Activated naive CD4-positive, alpha-beta T cell treated with anti-CD3 and anti-CD28 coated beads for 36 hours (primary cell): ENCODE measurements at regions not wholly inside any gene's neighbourhood (a gene's known extent, or its start where the extent isn't known, plus 50 kb on each side); places are given as distances from the start of the nearest gene placed in this dataset.
"Not testable (repeated sequence)": the region's sequence is repeated elsewhere in the genome, so short reads cannot be mapped to it uniquely, and the experiment has no call there.

ENCODE experiments used
- CTCF ChIA-PET: fragments of 350-600 bp; sonication (Branson Sonifier 250); formaldehyde crosslinking; loops from one replicate; lab custom pipeline; 2021; ENCODE audit warnings: antibody characterized with exemption; lab: Charles Lee
- DNase-seq: peaks from one replicate; pipeline ENCODE4 v3.0.0-alpha.2; 2020
- H3K27ac Mint-ChIP-seq: one replicate; pipeline ENCODE4 v1.8.0; 2021; ENCODE audit warnings: mild to moderate bottlenecking, mixed read lengths
- H3K27me3 Mint-ChIP-seq: one replicate; pipeline ENCODE4 v1.8.0; 2021; ENCODE audit warnings: low read depth, mixed read lengths
- H3K36me3 Mint-ChIP-seq: one replicate; pipeline ENCODE4 v1.8.0; 2021; ENCODE audit warnings: low read depth, mixed read lengths
- H3K4me1 Mint-ChIP-seq: one replicate; pipeline ENCODE4 v1.8.0; 2021; ENCODE audit warnings: low read depth, mixed read lengths
- H3K4me3 Mint-ChIP-seq: one replicate; pipeline ENCODE4 v1.8.0; 2021; ENCODE audit warnings: mild to moderate bottlenecking, moderate library complexity, mixed read lengths
- H3K9me3 Mint-ChIP-seq: one replicate; pipeline ENCODE4 v1.8.0; 2021; ENCODE audit warnings: mixed read lengths
- intact Hi-C: fragments of 100-400 bp; cut with micrococcal nuclease; formaldehyde crosslinking; loops from one replicate; pipeline ENCODE4 v1.15.1; 2023

DNA sequence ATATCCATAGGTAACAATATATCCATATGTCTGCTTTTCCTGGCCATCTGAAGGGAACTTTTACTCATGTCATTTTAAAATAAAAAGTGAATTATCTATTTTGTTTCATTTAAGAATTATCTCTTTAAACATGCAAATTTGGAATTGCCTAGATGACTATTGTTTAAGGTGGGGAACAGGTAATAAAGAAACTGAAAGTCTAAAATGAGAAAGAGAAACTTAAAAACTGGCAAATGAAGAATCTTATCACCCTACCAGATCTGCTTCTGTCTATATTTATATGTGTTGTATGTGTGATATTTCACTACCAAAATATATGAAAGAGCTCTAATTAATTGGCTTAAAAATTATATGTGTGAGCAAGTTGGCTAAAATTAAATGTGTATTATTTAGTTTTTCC, 243.2 kb upstream of the KCNH7 start:
- no peaks in the 10 kb centered on the region for H3K27me3 Mint-ChIP-seq
- intact Hi-C loops, result no loop called here

DNA sequence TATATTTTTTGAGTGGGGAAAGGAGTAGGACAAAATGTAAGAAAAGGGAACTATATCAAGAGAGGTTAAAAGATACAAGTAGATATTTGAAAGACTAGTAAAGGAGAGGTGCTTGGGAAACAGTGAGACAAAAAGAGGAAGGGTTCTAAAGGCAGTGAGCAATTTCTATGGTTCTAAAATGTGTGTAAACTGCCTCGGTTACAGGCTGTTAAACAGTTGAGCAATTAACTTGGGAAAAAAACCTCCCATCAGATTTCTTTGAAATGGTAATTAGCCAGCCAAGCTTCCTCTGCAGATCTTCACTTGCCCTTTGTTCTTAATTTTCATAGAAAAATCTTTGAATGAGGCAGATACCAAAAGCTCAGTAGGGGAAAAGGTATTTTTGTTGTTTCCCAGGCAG, 238.7 kb upstream of the KCNH7 start:
- Mint-ChIP-seq H3K27me3 (no peaks in the 10 kb centered on the region), H3K27ac (no peak overlapping the region), H3K4me3 (no peak overlapping the region), H3K4me1 (no peaks in the 10 kb centered on the region), H3K9me3 (peaks cover 4% of the 10 kb centered on the region), H3K36me3 (no peaks in the 10 kb centered on the region)
- CTCF ChIA-PET, result no interaction called here
- intact Hi-C loops, result no loop called here
- DNase-seq, result no peak

More for the DNA sequence above, 243.2 kb upstream of the KCNH7 start:
- Mint-ChIP-seq H3K4me1 (no peaks in the 10 kb centered on the region), H3K27ac (no peak overlapping the region), H3K4me3 (no peak overlapping the region), H3K36me3 (no peaks in the 10 kb centered on the region), H3K9me3 (peaks cover 13% of the 10 kb centered on the region)
- CTCF ChIA-PET, result no interaction called here
- DNase-seq, result no peak

DNA sequence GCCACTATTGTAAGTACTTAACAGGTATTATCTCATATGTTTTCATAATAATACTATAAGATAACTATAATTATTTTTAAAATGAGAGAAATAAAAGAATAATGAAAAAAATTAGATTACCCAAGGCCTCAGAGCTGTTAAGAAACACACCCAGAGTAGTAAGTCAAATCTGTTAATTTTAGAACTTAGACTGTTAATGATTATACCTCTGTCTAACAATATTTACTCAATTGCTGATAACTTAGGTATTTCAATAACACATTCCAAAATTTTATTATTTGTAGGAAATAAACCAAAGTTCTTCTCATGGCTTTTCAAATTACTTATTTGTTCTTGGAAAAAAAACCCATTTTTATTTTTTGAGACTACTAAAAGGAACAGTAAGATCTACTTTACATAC, 227.5 kb upstream of the KCNH7 start:
- peaks cover 1% of the 10 kb centered on the region for H3K9me3 Mint-ChIP-seq
- CTCF ChIA-PET, result no interaction called here
- H3K4me3 Mint-ChIP-seq, result no peak overlapping the region
- H3K4me1 Mint-ChIP-seq, result no peaks in the 10 kb centered on the region
- intact Hi-C loops, result no loop called here
- H3K27me3 Mint-ChIP-seq, result no peaks in the 10 kb centered on the region
- DNase-seq, result no peak
- H3K27ac Mint-ChIP-seq, result no peak overlapping the region
- H3K36me3 Mint-ChIP-seq, result no peaks in the 10 kb centered on the region

DNA sequence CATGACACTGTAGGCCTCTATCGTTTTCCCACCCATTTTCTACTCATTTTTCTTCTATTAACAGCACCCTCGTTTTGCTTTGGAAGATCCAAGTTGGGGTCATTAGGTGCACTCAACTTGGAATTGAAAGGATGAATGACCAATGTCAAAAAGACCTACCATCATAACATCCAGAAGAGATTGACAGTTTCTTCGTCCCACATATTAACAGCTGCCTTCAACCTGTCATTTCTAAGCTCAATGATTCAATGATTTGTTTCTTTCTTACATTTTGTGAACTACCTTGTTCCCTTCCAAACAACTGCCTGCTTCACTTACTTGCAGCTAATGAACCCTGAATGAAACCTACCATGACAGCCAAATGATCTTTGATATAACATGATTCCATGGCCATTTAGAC, 224.0 kb upstream of the KCNH7 start:
- no peaks in the 10 kb centered on the region for H3K27me3 Mint-ChIP-seq
- no peak for DNase-seq
- no peaks in the 10 kb centered on the region for H3K36me3 Mint-ChIP-seq
- intact Hi-C loops, result no loop called here
- peaks cover 2% of the 10 kb centered on the region for H3K9me3 Mint-ChIP-seq
- no peaks in the 10 kb centered on the region for H3K4me1 Mint-ChIP-seq
- H3K4me3 Mint-ChIP-seq, result no peak overlapping the region
- CTCF ChIA-PET, result interaction anchor here (0.7 kb wide), 1 partner anchor 11 kb away, joined by 3 read pairs; no protein-coding TSS in a partner anchor
- H3K27ac Mint-ChIP-seq, result no peak overlapping the region

DNA sequence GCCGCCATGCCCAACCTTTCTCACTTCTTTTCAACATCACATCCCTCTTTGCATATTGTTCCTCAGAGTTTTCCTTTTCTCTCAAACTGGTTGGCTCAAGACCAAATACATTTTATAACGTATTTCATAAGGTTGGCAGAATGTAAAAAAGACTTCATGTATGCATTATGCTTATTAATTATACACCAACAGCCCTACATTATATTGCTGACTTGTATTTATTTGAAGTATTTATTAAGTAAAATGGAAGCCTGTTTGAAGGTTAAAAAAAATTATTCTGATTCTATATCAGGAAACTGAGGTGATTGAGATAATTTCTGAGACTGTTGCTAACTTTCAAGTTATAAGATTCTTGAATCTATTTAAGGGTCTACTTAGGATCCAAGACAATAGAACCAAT, 208.0 kb upstream of the KCNH7 start:
- Mint-ChIP-seq H3K4me3 (no peak overlapping the region), H3K27me3 (no peaks in the 10 kb centered on the region), H3K9me3 (peaks cover 2% of the 10 kb centered on the region), H3K36me3 (no peaks in the 10 kb centered on the region), H3K27ac (no peak overlapping the region), H3K4me1 (no peaks in the 10 kb centered on the region)
- intact Hi-C loops, result no loop called here
- CTCF ChIA-PET, result interaction anchor here (0.6 kb wide), 1 partner anchor 770 kb away, joined by 5 read pairs; no protein-coding TSS in a partner anchor
- no peak for DNase-seq

DNA sequence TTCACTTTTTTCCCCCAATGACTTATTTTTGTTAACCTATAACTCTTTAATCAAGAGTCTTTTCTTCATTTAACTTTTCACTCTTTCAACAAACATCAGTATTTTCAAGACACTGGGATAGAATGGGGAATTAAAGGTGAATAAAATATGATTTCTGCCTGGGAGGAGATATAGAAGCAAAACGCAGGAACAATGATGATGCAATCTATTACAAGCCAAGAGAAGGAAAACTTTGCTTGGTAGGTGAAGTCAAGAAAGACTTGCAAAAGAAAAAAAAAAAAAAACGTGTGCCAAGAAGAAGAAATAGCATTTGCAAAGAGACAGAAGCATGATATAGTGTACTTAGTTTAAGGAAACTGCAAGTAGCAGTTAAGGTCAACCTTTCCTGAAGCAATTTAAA, 207.3 kb upstream of the KCNH7 start:
- no peak for DNase-seq
- Mint-ChIP-seq H3K27ac (no peak overlapping the region), H3K4me1 (no peaks in the 10 kb centered on the region), H3K36me3 (no peaks in the 10 kb centered on the region), H3K9me3 (peaks cover 2% of the 10 kb centered on the region), H3K4me3 (no peak overlapping the region), H3K27me3 (no peaks in the 10 kb centered on the region)
- CTCF ChIA-PET, result interaction anchor here (0.6 kb wide), 1 partner anchor 769 kb away, joined by 5 read pairs; no protein-coding TSS in a partner anchor
- intact Hi-C loops, result no loop called here

DNA sequence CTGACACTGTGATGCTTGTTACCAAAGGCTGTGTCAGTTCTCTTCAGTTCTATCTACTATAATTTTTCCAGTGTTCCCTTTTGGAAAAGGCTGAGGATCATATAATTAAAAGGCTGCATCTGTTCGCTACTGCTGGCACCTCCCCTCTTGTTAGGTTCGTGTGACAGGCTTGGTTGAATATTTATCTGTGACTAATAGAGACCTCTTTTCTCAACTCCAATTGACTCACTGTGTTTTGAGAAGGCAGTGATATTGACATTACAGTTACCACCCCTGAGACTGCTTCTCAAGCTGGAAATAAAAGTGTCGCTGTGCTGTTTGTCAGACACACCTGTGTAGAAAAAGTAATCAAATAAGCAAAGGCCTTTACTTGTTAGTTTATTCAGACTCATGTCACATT, 205.5 kb upstream of the KCNH7 start:
- no peak overlapping the region for H3K27ac Mint-ChIP-seq
- CTCF ChIA-PET, result no interaction called here
- H3K4me1 Mint-ChIP-seq, result no peaks in the 10 kb centered on the region
- H3K9me3 Mint-ChIP-seq, result peaks cover under 1% of the 10 kb centered on the region
- intact Hi-C loops, result no loop called here
- no peaks in the 10 kb centered on the region for H3K27me3 Mint-ChIP-seq
- no peaks in the 10 kb centered on the region for H3K36me3 Mint-ChIP-seq
- no peak for DNase-seq
- no peak overlapping the region for H3K4me3 Mint-ChIP-seq

DNA sequence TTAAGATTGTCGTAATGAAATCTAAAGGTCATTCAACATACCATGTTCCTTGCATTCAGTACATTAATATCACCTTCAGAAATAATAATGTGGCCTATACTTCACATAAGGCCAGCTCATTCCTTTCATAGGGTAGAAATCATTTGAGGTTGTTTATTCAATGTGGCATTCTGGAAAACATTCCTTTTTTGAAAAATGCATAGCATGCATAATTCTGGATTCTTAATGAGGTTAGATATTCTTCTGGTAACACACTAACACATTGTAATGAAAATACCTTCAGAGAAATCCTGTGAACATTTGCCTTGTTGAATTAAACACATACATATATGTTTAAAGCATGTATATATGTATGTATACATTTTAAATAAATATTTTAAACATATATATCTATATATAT, 204.6 kb upstream of the KCNH7 start:
- H3K9me3 Mint-ChIP-seq, result no peaks in the 10 kb centered on the region
- no peaks in the 10 kb centered on the region for H3K27me3 Mint-ChIP-seq
- no peaks in the 10 kb centered on the region for H3K4me1 Mint-ChIP-seq
- H3K36me3 Mint-ChIP-seq, result no peaks in the 10 kb centered on the region
- H3K27ac Mint-ChIP-seq, result no peak overlapping the region
- intact Hi-C loops, result no loop called here
- CTCF ChIA-PET, result no interaction called here
- no peak for DNase-seq
- no peak overlapping the region for H3K4me3 Mint-ChIP-seq

DNA sequence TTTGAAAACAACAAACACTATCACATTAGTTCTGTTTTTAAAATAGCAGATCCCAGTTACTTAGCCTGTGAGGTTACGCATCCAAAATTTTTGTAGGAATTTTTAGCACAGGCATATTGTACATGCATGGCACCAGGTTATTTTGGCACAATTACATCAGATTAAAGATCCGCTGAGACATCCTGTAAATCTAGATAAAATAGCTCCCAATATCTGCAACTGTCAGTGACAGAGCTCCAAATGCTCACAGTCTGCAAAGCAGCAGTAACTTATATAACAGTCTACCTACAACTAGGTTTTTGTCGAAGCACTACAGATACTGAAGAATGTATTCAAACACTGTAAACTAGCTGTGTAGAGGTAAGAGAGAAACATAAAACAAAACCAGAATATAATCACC, 200.7 kb upstream of the KCNH7 start:
- Mint-ChIP-seq H3K27me3 (no peaks in the 10 kb centered on the region), H3K36me3 (no peaks in the 10 kb centered on the region), H3K9me3 (peaks cover 4% of the 10 kb centered on the region), H3K4me3 (no peak overlapping the region), H3K27ac (no peak overlapping the region), H3K4me1 (no peaks in the 10 kb centered on the region)
- no peak for DNase-seq
- intact Hi-C loops, result no loop called here
- CTCF ChIA-PET, result no interaction called here

DNA sequence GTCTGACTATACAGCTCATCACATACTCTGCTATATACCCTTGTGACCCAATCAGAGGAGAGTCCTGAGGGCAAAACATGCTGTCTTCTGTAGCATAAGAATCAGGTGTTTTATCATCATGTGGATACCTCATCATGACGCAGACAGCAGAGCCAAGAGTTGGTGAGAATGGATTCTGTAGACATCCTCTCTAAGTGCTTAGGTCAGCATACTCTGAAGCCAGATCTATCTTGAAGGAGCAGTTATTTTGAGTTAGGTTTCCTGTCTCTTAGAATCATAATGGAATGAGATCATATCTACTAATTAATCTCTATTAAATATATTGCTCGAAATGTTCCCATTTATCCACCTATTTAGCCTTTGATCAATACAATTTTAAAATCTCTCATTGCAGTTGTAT, 190.2 kb upstream of the KCNH7 start:
- no peaks in the 10 kb centered on the region for H3K36me3 Mint-ChIP-seq
- no peaks in the 10 kb centered on the region for H3K27me3 Mint-ChIP-seq

DNA sequence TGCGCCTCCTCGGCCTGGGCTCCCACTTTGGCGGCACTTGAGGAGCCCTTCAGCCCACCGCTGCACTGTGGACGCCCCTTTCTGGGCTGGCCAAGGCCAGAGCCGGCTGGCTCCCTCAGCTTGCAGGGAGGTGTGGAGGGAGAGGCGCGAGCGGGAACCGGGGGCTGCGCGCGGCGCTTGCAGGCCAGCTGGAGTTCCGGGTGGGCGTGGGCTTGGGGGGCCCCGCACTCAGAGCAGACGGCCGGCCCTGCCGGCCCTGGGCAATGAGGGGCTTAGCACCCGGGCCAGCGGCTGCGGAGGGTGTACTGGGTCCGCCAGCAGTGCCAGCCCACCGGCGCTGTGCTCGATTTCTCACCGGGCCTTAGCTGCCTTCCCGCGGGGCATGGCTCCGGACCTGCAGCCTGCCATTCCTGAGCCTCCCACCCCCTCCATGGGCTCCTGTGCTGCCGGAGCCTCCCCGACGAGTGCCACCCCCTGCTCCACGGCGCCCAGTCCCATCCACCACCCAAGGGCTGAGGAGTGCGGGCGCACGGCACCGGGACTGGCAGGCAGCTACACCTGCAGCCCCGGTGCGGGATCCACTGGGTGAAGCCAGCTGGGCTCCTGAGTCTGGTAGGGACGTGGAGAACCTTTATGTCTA, 187.7 kb upstream of the KCNH7 start:
- H3K27ac Mint-ChIP-seq, DNase-seq, intact Hi-C loops, CTCF ChIA-PET, H3K27me3 Mint-ChIP-seq, H3K4me3 Mint-ChIP-seq, H3K9me3 Mint-ChIP-seq, H3K36me3 Mint-ChIP-seq, H3K4me1 Mint-ChIP-seq: not testable (repeated sequence)

More for the DNA sequence above, 190.2 kb upstream of the KCNH7 start:
- Mint-ChIP-seq H3K4me1 (no peaks in the 10 kb centered on the region), H3K4me3 (no peak overlapping the region), H3K27ac (no peak overlapping the region), H3K9me3 (peaks cover 3% of the 10 kb centered on the region)
- intact Hi-C loops, result no loop called here
- no peak for DNase-seq
- CTCF ChIA-PET, result no interaction called here

DNA sequence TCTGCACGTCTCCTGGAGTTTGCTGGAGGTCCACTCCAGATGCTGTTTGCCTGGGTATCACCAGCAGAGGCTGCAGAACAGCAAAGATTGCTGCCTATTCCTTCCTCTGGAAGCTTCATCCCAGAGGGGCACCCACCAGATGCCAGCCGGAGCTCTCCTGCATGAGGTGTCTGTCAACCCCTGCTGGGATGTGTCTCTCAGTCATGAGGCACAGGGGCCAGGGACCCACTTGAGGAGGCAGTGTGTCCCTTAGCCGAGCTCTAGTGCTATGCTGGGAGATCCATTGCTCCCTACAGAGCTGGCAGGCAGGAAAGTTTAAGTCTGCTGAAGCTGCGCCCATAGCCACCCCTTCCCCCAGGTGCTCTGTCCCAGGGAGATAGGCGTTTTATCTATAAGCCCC, 178.3 kb upstream of the KCNH7 start:
- H3K9me3 Mint-ChIP-seq, result peaks cover 13% of the 10 kb centered on the region
- H3K4me1 Mint-ChIP-seq, CTCF ChIA-PET, intact Hi-C loops, H3K27ac Mint-ChIP-seq, DNase-seq, H3K27me3 Mint-ChIP-seq, H3K4me3 Mint-ChIP-seq, H3K36me3 Mint-ChIP-seq: not testable (repeated sequence)

DNA sequence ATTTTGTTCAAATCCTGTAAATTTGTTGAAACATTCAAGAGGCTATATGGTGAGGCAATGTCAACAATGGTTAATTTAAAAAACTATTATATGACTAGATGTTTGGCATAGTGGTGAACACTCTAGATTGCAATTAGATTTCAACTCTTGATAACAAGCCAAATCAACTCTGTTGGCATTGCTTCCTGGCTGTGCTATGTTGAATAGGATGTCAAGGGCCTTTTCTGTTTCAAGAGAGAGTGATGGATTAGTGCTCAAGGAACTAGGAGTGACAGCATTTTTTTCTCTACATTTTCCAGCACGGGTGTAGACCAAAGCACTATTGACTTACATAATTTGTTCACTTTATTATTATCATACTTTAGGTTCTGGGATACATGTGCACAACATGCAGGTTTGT, 172.4 kb upstream of the KCNH7 start:
- no peak overlapping the region for H3K4me3 Mint-ChIP-seq
- no peaks in the 10 kb centered on the region for H3K27me3 Mint-ChIP-seq
- H3K9me3 Mint-ChIP-seq, result peaks cover 11% of the 10 kb centered on the region
- no peak overlapping the region for H3K27ac Mint-ChIP-seq
- H3K4me1 Mint-ChIP-seq, result no peaks in the 10 kb centered on the region
- intact Hi-C loops, result no loop called here
- no peak for DNase-seq
- CTCF ChIA-PET, result no interaction called here
- H3K36me3 Mint-ChIP-seq, result no peaks in the 10 kb centered on the region
